ENCODE measurements at regions not wholly inside any gene's neighbourhood (a gene's known extent, or its start where the extent isn't known, plus 50 kb on each side); places are given as distances from the start of the nearest gene placed in this dataset.

DNA sequence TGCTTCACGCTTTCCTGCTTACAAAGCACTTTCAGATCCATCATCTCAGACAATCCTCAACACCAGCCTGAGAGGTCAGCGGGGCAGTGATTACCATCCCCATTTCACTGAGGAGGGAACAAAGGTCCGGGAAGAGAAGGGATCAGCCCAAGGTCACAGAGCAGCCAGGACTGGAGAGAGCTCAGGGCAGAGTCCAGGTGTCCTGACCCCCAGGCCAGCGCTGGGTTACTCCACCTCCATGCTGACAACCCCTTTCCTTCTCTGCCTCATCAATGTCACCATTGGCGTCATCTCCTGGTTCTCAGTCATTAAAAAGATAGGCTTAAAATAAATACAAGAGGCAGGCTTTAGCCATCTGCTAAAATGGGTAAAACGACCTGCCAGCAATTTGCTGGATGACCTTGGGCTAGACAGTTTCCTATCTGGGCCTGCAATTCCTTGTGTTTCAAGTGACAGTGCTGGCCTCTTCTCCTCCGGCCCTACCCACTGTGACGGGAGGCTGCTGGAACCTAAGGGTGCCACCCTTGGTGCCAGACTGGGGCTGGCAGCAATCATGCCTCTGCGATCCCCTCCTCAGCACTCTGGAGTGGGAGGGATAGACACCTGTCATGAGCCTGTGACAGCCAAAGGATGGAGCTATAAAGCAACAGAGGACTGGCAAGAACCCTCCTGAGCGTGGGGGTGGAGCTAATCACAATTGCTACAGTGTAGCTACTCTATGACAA lies 79.5 kb upstream of the CCL1 start:
- Histone ChIP-seq H3K27me3 (no peaks in the 10 kb centered on the region), H3K27ac (no peak overlapping the region), H3K4me1 (no peaks in the 10 kb centered on the region), H3K36me3 (no peaks in the 10 kb centered on the region), H3K9me3 (no peaks in the 10 kb centered on the region), H3K4me3 (no peak overlapping the region)
- no peak for TF ChIP-seq EP300 (IDR thresholded peaks at IDR 0.05)
- TF ChIP-seq, protein P1, sequence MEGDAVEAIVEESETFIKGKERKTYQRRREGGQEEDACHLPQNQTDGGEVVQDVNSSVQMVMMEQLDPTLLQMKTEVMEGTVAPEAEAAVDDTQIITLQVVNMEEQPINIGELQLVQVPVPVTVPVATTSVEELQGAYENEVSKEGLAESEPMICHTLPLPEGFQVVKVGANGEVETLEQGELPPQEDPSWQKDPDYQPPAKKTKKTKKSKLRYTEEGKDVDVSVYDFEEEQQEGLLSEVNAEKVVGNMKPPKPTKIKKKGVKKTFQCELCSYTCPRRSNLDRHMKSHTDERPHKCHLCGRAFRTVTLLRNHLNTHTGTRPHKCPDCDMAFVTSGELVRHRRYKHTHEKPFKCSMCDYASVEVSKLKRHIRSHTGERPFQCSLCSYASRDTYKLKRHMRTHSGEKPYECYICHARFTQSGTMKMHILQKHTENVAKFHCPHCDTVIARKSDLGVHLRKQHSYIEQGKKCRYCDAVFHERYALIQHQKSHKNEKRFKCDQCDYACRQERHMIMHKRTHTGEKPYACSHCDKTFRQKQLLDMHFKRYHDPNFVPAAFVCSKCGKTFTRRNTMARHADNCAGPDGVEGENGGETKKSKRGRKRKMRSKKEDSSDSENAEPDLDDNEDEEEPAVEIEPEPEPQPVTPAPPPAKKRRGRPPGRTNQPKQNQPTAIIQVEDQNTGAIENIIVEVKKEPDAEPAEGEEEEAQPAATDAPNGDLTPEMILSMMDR (IDR thresholded peaks at IDR 0.05), result no peak
- TF ChIP-seq POLR2A (IDR thresholded peaks at IDR 0.05), result no peak
- ATAC-seq (ENCODE audit: low FRiP score in 2 of 2) (no peak), DNase-seq (no peak)
- 54 to 61% methylated on average over 8 to 10 of the region's 10 CpGs for WGBS, 2 donors

DNA sequence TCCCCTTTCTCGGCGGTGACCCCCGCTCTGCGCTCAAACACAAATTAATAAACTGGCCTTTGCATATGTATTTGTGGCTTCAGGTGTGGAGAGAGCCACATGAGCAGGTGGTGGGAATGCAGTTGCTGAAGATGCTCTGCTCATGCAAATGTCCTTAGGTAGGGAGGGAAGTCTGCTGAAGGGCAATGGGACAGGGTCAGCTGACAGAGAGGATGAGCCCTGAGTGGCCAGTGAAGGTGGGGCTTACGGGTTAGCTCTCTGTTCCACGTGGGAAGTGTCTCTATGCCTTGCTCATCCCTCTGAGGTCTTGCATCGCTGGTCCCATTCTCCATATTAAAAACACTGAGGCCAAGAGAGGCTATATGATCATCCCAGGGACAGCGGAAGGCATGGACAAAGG lies 74.2 kb upstream of the CCL1 start:
- no peak for ATAC-seq (ENCODE audit: low FRiP score in 2 of 2)
- Histone ChIP-seq H3K4me3 (no peak overlapping the region), H3K36me3 (no peaks in the 10 kb centered on the region), H3K27me3 (no peaks in the 10 kb centered on the region), H3K4me1 (peaks cover 8 to 24% (median 16%) of the 10 kb centered on the region in 4 donors), H3K9me3 (no peaks in the 10 kb centered on the region), H3K27ac (no peak overlapping the region)
- no peak for DNase-seq
- WGBS, 2 donors, result 82 to 84% methylated on average over 8 of the region's 8 CpGs
- TF ChIP-seq POLR2AphosphoS5 (IDR thresholded peaks at IDR 0.05) (no peak), EP300 (IDR thresholded peaks at IDR 0.05) (no peak), POLR2A (IDR thresholded peaks at IDR 0.05) (no peak)
- TF ChIP-seq, protein P1 (IDR thresholded peaks at IDR 0.05), result no peak

DNA sequence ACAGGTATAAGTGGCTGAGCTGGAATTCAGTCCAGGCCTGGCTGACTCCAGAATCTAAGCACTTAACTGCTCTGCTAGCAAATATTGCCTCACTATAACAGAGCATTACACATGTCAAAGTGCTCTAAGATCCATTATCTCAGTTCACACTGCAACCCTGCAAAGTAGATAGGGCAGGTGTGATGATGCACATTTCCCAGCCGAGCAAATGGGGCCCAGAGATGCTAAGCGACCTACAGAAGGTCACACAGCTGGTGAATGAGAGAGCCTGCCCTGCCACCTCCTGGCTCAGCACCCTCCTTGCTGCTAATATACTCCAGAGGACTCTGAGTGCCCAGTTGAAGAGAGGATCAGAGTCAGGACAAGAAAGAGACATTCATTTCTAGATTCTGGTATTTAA lies 73.6 kb upstream of the CCL1 start:
- H3K27ac ChIP-seq, result no peak overlapping the region
- H3K4me1 ChIP-seq, result peaks cover 8 to 24% (median 16%) of the 10 kb centered on the region in 4 donors
- 39% methylated on average over 2 of the region's 2 CpGs; no CpG with 5 or more reads in 1 of the 2 donors for WGBS, 2 donors
- DNase-seq (peak in 1 of 2 donors; percentile 57), ATAC-seq (ENCODE audit: low FRiP score in 2 of 2) (peak in 1 of 2 donors; percentile 15)
- no peak overlapping the region for H3K4me3 ChIP-seq
- no peaks in the 10 kb centered on the region for H3K36me3 ChIP-seq
- H3K27me3 ChIP-seq, result no peaks in the 10 kb centered on the region
- H3K9me3 ChIP-seq, result no peaks in the 10 kb centered on the region
- TF ChIP-seq, protein P1 (IDR thresholded peaks at IDR 0.05), result no peak
- TF ChIP-seq EP300 (IDR thresholded peaks at IDR 0.05) (peak in 1 of 4 donors; percentile 9), POLR2A (IDR thresholded peaks at IDR 0.05) (no peak), POLR2AphosphoS5 (IDR thresholded peaks at IDR 0.05) (no peak)

DNA sequence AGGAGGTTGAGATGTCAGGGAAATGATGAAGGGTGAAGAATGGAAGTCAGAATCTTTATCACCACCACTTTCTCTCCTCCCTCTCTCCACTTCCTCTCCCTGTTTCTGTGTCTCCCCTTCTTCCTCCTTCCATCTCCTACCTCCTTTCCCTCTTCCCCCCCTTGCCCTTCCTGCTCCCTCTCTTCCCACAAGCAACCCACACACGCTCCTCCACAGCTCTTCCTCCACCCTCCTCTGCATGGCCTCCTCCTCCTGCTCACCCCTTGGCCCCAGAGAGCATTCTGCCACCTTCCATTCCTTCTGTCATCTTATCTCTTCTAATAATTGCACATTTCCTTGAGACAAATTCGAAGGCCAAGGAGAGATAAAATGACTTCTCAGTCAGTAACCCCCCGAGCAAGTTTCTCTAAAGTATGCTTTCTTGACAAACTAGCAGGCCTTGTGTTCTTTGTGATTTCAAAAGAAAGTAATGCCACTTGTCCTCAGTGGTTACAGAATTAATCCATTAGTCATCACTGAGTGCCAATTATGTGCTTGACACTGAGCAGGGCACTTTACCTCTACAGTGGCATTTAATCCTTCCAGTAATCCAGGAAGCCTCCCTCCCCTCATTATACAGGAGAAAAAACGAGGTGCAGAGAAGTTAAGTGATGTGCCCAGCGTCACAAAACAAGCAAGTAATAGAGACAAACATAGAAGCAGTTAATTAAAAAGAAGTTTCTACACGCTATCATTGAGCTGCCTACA lies 72.3 kb upstream of the CCL1 start:
- 37 to 47% methylated on average over 6 of the region's 6 CpGs for WGBS, 2 donors
- Histone ChIP-seq H3K4me1 (peaks cover 8 to 24% (median 16%) of the 10 kb centered on the region in 4 donors), H3K36me3 (no peaks in the 10 kb centered on the region), H3K27me3 (no peaks in the 10 kb centered on the region), H3K9me3 (no peaks in the 10 kb centered on the region), H3K27ac (peak overlapping the region in 3 of 4 donors; percentile 15 to 49 (median 40)), H3K4me3 (no peak overlapping the region)
- TF ChIP-seq POLR2AphosphoS5 (IDR thresholded peaks at IDR 0.05) (peak in 1 of 2 donors; percentile 10), POLR2A (IDR thresholded peaks at IDR 0.05) (no peak), EP300 (IDR thresholded peaks at IDR 0.05) (peak in 1 of 4 donors; percentile 80)
- TF ChIP-seq, protein P1 (IDR thresholded peaks at IDR 0.05), result no peak
- ATAC-seq (ENCODE audit: low FRiP score in 2 of 2) (no peak), DNase-seq (peak in 1 of 2 donors; percentile 30)
